ENCODE measurements at regions not wholly inside any gene's neighbourhood (a gene's known extent, or its start where the extent isn't known, plus 50 kb on each side); places are given as distances from the start of the nearest gene placed in this dataset.
"Not testable (repeated sequence)": the region's sequence is repeated elsewhere in the genome, so short reads cannot be mapped to it uniquely, and the experiment has no call there.

DNA sequence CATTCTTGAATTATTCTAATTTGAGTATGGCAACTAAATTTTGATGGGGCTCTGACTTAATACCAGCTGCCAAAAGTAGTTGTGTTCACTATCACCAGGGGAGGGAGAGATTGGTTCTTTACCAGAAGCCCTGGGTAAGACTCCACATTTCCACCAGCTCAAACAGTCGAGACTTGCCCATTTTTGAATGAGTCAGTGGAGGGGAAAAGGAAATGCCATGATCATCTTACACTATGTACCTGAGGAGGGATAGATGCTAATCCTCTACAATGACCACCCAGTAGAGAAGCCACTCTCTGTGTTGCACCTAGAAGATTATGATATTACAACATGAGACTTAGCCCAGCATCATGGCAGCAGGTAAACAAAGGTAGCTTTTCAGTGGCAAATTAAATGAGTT lies 77.0 kb upstream of the SGK1 start:
- DNase-seq (ENCODE audit: low spot score) = no peak

DNA sequence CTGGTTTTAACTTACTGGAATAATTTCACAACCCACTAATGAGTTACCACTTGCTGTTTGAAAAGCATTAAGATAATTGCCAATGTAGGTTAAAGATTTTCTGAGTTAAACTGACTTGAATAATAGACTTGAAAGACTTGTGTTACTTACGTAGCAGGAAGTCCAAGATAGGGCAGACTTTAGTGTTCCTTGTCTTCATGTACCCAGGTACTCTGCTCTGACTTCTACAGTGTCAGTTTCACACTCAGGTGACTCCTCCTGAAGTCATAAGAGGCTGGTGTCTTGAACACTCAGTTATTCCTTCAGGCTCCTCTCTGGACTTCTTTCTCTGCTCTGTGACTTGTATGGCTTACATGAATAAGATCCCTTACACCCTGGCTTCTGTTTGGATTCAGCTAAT lies 76.3 kb upstream of the SGK1 start:
- DNase-seq (ENCODE audit: low spot score) = no peak

DNA sequence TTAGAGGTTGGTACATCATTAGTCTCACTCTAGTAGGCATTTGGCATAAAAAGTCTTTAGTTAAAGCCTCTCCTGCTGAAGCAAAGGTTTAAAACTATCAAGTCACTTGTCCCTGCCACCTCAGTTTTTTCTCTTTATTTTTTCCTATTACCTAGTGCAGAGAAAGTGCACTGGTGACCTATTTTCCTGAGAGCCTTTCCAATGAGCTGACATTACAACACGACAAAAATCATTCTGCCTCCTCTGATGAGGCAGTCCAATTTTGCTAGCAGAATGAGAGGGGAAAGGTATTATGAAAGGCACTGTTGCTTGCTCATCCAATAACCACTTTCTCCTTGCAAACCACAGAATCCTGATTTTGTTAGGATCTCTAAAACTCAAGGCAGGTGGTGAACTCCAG lies 73.3 kb upstream of the SGK1 start:
- no peak for DNase-seq (ENCODE audit: low spot score)

DNA sequence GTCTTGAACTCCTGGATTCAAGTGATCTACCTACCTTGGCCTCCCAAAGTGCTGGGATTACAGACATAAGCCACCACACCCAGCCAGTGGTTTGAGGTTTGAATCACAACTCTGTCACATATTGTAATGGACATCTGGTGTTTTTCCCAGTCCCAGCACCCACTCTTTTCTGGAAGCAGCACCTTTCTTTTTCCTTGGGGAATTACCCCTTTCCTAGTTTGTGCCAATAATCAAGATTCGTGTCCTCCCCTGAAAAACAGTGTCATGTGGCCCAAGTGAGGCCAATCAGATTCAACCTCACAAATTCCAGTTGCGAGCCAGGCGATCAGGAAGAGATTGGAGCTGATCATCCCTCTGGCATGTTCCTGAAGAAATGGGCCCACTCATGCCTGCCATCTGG lies 71.7 kb upstream of the SGK1 start:
- DNase-seq (ENCODE audit: low spot score) = no peak

DNA sequence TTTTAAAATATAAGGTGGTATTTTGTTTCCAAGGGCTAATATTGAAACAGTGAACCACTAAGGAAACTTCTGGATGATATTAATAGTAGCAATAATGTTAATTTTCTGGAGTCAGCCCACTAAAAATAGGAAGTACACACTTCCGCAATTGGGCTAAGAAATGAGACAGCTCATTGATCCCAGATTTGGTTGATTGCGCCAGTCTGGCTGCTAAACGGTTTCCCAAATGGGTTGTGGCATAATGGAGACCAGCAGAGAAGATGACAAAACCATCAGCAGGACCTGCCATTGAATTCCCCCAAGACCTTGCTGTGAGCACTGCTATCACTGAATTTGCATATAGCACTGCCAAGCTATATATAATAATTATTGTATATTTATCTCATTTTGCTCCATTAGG lies 71.2 kb upstream of the SGK1 start:
- no peak for DNase-seq (ENCODE audit: low spot score)

DNA sequence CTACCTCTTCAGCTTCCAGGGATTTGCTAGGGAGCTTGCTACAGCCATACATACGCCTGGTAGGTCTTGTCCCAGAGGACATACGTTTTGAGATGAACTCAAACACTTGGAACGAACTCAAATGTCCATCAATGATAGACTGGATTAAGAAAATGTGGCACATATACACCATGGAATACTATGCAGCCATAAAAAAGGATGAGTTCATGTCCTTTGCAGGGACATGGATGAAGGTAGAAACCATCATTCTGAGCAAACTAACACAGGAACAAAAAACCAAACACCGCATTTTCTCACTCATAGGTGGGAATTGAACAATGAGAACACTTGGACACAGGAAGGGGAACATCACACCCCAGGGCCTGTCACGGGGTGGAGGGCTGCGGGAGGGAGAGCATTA lies 68.6 kb upstream of the SGK1 start:
- DNase-seq (ENCODE audit: low spot score) = not testable (repeated sequence)

DNA sequence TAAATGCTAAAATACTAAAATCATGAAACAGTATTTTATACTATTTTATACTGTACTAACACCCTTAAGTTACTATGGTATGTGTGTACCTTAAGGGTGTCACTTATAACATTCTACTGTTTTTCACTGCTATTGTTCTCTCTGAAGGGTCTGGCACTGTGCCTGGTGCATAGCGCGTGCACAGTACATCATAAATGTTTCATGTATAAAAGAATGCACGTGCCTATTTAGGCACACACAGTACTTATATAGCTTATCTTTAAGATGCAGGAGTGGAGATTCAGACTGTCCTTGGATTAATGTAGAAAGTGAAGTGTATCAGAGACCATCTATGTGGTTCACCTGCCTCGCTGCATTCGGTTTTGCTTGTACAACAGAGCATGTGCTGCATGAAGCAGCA lies 64.0 kb upstream of the SGK1 start:
- DNase-seq (ENCODE audit: low spot score) = no peak

DNA sequence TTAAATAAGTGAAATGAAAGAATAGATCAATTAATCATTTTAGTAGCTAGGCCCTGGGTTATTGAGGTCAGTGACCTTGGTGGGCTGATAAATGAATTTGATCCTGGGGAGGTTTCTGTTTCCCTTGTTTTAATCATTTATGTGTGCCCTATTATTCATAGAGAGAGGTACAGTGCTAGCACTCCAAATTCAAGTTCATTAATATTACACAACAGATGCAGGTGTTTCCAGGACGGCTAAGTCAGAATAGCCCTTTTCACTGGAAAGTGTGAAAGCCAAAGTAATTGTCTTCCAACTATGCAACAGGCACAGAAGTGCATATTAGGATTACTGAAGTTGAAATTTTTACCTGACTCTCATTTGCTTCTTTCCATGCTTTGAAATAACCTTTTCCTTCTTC lies 61.7 kb upstream of the SGK1 start:
- DNase-seq (ENCODE audit: low spot score) = no peak

DNA sequence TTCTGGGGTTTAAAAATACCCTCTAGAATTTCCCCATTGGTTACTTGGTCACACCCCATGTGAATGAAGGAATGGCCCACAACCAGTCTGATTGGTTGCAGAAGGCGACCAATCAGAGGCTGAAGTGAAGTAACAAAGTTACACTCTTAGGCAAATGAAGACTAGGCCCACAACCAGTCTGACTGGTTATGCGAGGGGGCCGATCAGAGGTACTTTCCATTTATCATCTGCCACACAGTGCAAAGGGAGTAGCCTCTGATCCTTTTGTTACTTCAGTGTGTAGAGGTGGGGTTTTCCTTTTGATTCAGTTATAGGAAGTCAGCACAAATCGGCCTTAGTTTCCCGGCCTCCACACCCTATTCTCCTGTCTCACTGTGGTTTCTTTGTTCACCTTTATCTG lies 61.2 kb upstream of the SGK1 start:
- no peak for DNase-seq (ENCODE audit: low spot score)

DNA sequence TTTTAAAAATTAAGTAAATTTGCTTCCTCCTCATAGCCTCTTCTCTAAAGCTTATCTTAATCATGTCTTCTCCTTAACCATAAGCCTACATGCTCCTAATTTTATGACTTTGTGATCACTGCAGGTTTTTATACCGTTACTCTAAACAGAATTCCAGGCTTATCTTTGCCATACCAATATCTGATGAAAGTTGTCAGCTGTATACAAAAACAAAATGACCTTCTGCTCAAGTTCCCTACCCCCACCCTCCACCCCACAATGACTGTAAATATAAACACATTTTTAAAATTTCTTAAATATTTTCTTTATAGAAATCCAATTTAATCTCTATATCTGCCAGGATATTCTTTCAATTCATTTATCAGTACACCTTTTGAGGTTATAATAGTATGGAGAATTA lies 60.5 kb upstream of the SGK1 start:
- no peak for DNase-seq (ENCODE audit: low spot score)

DNA sequence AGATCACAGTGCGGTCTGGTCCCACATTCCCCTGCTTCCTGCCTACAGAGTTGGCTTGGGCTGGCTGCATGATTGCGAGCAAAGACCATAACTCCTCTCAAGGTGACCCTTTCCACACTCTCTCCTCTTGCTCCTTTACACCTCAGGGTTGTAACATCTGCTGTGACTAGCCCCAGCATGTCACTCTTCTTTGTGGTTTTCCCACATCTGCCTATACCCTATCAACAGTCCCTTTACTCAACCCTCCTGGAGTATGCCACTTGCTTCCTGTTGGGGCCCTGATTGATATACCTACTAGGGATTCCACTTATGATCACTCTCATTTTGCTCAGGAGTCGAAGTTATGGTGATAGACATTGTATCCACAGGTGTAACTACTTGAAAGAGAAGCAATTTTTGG lies 58.9 kb upstream of the SGK1 start:
- no peak for DNase-seq (ENCODE audit: low spot score)

DNA sequence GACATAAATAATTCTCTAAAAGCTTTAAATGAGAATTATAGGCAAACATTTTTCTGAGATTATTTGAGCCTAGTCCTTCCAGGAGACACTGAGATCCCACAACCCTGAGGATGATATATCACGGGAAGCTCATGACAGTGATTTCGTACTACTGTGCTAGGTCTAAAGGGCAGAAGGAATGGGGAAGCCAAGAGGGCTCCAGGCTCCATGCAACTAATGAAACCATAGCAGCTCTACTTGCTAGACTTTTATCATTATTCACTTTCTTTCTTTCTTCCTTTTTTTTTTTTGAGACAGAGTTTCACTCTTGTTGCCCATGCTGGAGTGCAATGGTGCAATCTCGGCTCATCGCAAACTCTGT lies 57.3 kb upstream of the SGK1 start:
- no peak for DNase-seq (ENCODE audit: low spot score)

DNA sequence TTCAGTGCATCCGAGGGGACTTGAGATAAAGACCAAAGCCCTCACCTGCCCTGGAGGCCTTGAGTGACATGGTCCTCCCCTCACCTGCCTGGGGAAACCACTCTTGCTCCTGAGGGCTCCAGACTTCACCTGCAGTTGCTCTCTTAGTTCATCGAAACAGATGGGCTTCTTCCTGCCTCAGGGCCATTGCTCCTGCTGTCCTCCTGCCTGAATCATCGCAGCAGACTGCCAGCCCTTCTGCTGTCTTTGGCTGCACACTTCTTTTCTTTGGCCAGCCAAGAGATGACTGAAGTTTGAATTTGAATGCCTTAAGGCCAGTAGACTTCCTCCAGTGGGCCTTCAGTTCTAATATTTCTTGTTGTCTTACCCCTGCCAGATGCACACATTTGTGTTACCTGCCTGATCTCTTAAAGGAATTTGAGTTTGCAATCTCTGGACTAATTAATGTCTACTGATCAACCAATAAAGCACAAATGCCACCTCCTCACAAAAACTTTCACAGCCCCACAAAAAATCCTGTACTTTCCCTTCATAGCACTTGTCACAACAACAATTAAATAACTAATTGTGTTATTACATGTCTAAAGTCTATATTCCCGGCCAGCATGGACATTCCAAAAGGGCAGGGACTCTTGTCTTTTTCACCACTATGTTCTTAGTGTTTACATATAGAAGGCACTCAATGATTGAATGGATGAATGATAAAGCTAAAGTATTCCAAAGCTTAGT lies 56.7 kb upstream of the SGK1 start:
- no peak for DNase-seq (ENCODE audit: low spot score)

DNA sequence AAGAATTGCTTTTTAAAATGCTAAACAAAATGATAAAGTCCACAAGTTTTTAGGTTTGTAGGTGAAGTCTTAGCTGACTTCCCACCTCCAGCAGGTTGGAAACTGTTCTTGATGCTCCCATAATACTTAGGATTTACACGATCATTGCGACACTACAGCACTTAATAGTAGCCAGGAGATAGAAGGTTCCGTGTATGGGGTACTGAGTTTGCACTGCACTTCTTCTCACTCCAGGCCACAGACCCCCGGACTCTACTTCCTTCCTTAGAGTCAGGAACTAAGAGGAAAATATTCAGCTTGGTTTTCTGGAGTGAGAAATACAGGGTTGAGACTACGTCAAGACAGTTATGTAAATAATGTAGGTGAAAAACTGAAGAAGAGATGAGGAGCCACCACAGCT lies 56.1 kb upstream of the SGK1 start:
- no peak for DNase-seq (ENCODE audit: low spot score)

DNA sequence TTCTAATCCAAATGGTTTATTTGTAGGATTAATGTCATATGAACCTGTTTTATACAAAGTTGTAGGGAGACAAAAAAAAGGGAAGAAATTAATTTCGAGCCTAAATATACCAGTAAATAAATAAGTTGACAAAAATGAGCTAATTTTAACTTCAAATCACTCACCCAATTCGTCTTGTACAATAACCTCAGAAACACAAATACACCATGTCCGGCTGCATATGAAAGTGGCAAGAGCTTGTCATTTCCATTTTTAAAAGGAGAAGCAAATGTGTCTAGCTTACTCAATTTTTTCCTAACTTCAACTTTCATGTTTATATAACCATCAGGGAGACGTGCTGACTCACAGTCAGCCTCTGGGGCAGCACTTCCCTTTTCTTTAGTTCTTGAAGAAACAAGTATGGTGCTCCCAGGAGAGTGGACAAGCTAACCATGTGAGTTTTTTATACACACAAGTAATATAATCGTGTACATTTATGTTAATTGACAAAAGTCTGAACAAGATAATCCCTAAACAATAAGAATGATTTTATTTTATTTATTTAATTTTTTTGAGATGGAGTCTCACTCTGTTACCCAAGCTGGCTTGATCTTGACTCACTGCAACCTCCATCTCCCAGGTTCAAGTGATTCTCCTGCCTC lies 55.5 kb upstream of the SGK1 start:
- DNase-seq (ENCODE audit: low spot score) = no peak

DNA sequence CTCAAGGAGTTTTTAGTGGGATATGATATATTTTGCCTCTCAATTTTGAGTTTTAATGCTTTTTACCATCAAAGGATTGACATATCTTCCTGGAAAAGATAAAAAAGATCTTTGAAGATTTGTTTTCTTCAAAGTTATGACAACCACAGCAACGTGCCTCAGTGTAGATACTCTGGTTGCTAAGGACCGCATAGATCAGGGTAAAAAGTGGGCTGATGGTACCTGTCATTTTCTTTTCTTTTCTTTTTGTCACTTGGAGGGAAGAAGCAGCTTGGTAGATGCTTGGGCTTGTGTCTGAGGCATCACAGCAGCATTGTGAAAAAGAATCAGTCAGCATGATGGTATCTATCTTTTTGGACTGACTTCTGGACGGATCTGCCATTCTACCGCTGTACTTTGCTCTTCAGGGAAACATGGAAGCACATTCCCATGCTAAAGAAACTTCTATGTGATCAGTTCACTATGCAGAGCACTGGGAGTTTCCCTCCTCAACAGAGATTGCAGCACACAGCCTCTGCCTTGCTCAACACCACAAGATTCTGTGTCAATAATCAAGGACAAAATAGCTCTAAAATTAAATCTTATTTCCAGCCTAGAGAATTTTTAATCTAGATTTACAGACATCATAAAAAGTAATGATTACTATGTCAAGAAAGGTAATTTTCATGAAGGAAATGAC lies 54.8 kb upstream of the SGK1 start:
- DNase-seq (ENCODE audit: low spot score) = no peak

DNA sequence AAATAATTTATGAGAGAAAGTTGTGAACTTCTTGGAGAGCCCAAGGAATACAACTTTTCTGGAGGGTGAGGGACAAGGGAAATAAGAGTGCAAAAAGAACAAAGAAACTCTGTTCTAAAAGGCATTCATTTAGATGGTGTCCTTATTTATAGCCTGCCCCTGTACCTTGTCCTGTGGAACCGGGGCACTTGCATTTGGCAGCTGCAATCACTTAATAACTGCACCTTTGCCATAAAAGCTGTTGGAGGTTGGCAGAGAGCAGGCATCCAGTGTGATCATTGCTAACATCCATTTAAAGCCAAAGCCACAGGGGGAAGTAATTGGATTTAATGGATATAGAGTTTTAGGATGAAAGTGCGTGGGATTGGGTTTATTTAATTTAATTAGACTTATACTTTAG lies 50.8 kb upstream of the SGK1 start:
- DNase-seq (ENCODE audit: low spot score) = no peak

All from kidney capillary endothelial cell (primary cell).